ENCODE measurements at regions not wholly inside any gene's neighbourhood (a gene's known extent, or its start where the extent isn't known, plus 50 kb on each side); places are given as distances from the start of the nearest gene placed in this dataset.

DNA sequence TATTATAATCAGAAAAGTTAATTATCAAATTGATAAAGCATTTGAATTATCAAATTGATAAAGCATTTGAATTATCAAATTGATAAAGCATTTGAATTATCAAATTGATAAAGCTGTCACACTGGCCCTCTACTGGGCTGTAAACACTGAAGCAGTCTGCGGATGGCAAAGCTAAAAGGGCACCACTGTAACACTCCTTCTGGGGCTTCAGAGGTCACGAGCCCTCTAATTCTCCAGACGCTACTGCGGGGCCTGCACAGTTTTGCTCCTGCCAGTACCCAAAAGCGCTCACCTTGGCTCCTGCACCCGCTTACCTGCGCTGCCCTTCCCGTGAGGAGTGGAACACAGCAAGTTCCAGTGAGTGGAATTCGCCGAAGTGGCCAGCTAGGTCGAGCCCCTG, 409.0 kb upstream of the KCNMB2 start:
- TF ChIP-seq, protein P1, sequence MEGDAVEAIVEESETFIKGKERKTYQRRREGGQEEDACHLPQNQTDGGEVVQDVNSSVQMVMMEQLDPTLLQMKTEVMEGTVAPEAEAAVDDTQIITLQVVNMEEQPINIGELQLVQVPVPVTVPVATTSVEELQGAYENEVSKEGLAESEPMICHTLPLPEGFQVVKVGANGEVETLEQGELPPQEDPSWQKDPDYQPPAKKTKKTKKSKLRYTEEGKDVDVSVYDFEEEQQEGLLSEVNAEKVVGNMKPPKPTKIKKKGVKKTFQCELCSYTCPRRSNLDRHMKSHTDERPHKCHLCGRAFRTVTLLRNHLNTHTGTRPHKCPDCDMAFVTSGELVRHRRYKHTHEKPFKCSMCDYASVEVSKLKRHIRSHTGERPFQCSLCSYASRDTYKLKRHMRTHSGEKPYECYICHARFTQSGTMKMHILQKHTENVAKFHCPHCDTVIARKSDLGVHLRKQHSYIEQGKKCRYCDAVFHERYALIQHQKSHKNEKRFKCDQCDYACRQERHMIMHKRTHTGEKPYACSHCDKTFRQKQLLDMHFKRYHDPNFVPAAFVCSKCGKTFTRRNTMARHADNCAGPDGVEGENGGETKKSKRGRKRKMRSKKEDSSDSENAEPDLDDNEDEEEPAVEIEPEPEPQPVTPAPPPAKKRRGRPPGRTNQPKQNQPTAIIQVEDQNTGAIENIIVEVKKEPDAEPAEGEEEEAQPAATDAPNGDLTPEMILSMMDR (IDR thresholded peaks at IDR 0.05 in 8 of 11, conservative IDR thresholded peaks at IDR 0.05 in 3 of 11): no peak
- TF ChIP-seq POLR2A (IDR thresholded peaks at IDR 0.05): no peak

All from spleen (tissue), 7 donors.